ENCODE measurements at regions not wholly inside any gene's neighbourhood (a gene's known extent, or its start where the extent isn't known, plus 50 kb on each side); places are given as distances from the start of the nearest gene placed in this dataset.

DNA sequence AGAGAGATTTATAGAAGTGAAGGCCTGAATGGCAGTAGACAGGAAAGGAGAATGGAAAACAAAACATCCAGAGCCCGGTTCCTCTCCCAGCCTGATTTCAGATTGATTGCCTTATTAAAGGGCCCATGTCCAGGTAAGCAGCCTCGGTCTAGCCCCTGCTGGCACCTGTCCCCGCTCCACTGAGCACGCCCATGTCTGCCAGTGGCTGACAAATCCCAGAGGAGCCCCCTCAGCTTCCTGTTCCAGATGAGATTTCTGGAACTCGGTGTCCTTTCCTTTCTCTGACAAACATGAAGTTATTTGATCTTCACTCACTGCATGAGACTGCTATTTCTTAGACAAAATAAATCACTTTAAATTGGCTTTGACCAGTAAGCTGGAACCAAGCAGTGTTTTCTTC lies 187.0 kb upstream of the ADCY2 start:
- TF ChIP-seq POLR2AphosphoS5 (IDR thresholded peaks at IDR 0.05; ENCODE audit: borderline replicate concordance, low read depth, low read length) (no peak), FOXP2 (optimal IDR thresholded peaks at IDR 0.05; ENCODE audit: control extremely low read depth, extremely low read length, insufficient read depth) (no peak)
